Activated T-cell treated with anti-CD3 and anti-CD28 coated beads, Interleukin-2, amount 50 U/mL, for 48 hours (primary cell): ENCODE measurements at regions not wholly inside any gene's neighbourhood (a gene's known extent, or its start where the extent isn't known, plus 50 kb on each side); places are given as distances from the start of the nearest gene placed in this dataset.
"Not testable (repeated sequence)": the region's sequence is repeated elsewhere in the genome, so short reads cannot be mapped to it uniquely, and the experiment has no call there.

ENCODE experiments used
- DNase-seq, 2 experiments: peaks; one replicate each; pipeline ENCODE4 v3.0.0-alpha.2; 2020

- DNase-seq, result no peak
Measured at GRCh38 chr14:103271189-103271588, 62.8 kb upstream of the EIF5 start.

- DNase-seq, result no peak
Measured at GRCh38 chr14:103273145-103273744, 60.8 kb upstream of the EIF5 start.

- no peak for DNase-seq
Measured at GRCh38 chr14:103273745-103274615, 60.1 kb upstream of the EIF5 start.

- no peak for DNase-seq
Measured at GRCh38 chr14:103275000-103275399, 59.0 kb upstream of the EIF5 start.

GRCh38 chr14:103277931-103278330, 56.1 kb upstream of the EIF5 start:
- DNase-seq, result no peak

- DNase-seq, result no peak
Measured at GRCh38 chr14:103279142-103280025, 54.7 kb upstream of the EIF5 start.

GRCh38 chr14:103280278-103280928, 53.6 kb upstream of the EIF5 start:
- no peak for DNase-seq

GRCh38 chr14:103281496-103282231, 52.4 kb upstream of the EIF5 start:
- no peak for DNase-seq

- DNase-seq, result not testable (repeated sequence)
Measured at GRCh38 chr14:103282309-103282708, 51.7 kb upstream of the EIF5 start.

- no peak for DNase-seq
Measured at GRCh38 chr14:103282932-103283331, 51.1 kb upstream of the EIF5 start.

- no peak for DNase-seq
Measured at GRCh38 chr14:103283916-103284315, 50.1 kb upstream of the EIF5 start.
